Right lobe of liver (tissue), 6 donors: ENCODE measurements at regions not wholly inside any gene's neighbourhood (a gene's known extent, or its start where the extent isn't known, plus 50 kb on each side); places are given as distances from the start of the nearest gene placed in this dataset.

ENCODE experiments used
- ATAC-seq, 4 donors: fragments of 200-7000 bp; cut with Tn5 transposase; one replicate each; pipeline ENCODE4 v1.9.1; 2020; ENCODE audit warnings: mild to moderate bottlenecking in 4 of 4, moderate library complexity in 4 of 4
- DNase-seq, 3 donors: peaks; one replicate each; pipeline ENCODE4 v3.0.0-alpha.2; 2020
- H3K27ac ChIP-seq, 3 donors: fragments of 200-600 bp; one replicate each; pipeline ENCODE4 v1.8.0; 2022
- H3K27me3 ChIP-seq, 2 donors: fragments of 200-600 bp; one replicate each; pipeline ENCODE4 v1.8.0; 2022
- H3K36me3 ChIP-seq, 4 donors: fragments of 200-600 bp; sonication (generic) in 1 of 4; one replicate each; pipeline versions ENCODE4 v1.5.1 to v1.8.0; 2017 to 2022; ENCODE audit warnings: control low read depth in 1 of 4
- H3K4me1 ChIP-seq, 4 donors: fragments of 200-600 bp; sonication (generic) in 1 of 4; one replicate each; pipeline versions ENCODE4 v1.5.1 to v1.8.0; 2017 to 2022; ENCODE audit warnings: control low read depth in 1 of 4
- H3K4me3 ChIP-seq, 3 donors: fragments of 200-600 bp; one replicate each; pipeline ENCODE4 v1.8.0; 2022
- H3K9me3 ChIP-seq, 4 donors: fragments of 200-600 bp; sonication (generic) in 1 of 4; one replicate each; pipeline versions ENCODE4 v1.5.1 to v1.8.0; 2017 to 2022; ENCODE audit warnings: control low read depth in 1 of 4
- CTCF ChIP-seq, 4 donors: fragments of 200-600 bp in 3 of 4; fragments of 450-650 bp in 1 of 4; IDR thresholded peaks; one replicate each; pipeline versions ENCODE4 v1.5.1 to v1.8.0; 2016 to 2022; ENCODE audit warnings: antibody characterized with exemption in 4 of 4, mild to moderate bottlenecking in 2 of 4
- POLR2A ChIP-seq: fragments of 450-650 bp; IDR thresholded peaks from one replicate; pipeline ENCODE4 v1.6.1; 2017; ENCODE audit warnings: antibody characterized with exemption, mild to moderate bottlenecking
- whole genome bisulfite sequencing: methylation state at CpG from one replicate; pipeline ENCODE4 v1.1.6; 2018; ENCODE audit warnings: low coverage, low lambda C conversion rate; ENCODE audit not compliant: insufficient coverage; ENCODE audit errors: missing lambda C conversion rate; 5-methylcytosine and 5-hydroxymethylcytosine counted together
- intact Hi-C, 2 donors: fragments of 100-400 bp; cut with DNase I; formaldehyde crosslinking; loops; one replicate each; pipeline versions ENCODE4 v1.11.2 to v1.14.1; 2022
- donor health status: DM: no; HTN: yes; CAD: no.
- donor health status: DM: no; HTN: no; CAD: no.
- donor health status: DM: no; HTN: no; CAD: no.
- donor health status: DM: no; HTN: yes; CAD: no.
- donor health status: DM: no; HTN: yes; CAD: no.

GRCh38 chr16:64638766-64639165 lies 483.1 kb downstream of the CDH11 start:
- DNase-seq = no peak
- Histone ChIP-seq H3K4me1 (no peaks in the 10 kb centered on the region), H3K36me3 (no peaks in the 10 kb centered on the region), H3K27me3 (no peaks in the 10 kb centered on the region), H3K9me3 (no peaks in the 10 kb centered on the region), H3K4me3 (no peak overlapping the region), H3K27ac (no peak overlapping the region)
- WGBS = 83% methylated on average over 2 of the region's 2 CpGs
- intact Hi-C loops = no loop called here
- no peak for TF ChIP-seq POLR2A
- no peak for TF ChIP-seq CTCF (IDR thresholded peaks at IDR 0.05)
- no peak for ATAC-seq

- Histone ChIP-seq H3K27me3 (no peaks in the 10 kb centered on the region), H3K4me3 (no peak overlapping the region), H3K9me3 (no peaks in the 10 kb centered on the region), H3K27ac (no peak overlapping the region), H3K36me3 (no peaks in the 10 kb centered on the region), H3K4me1 (no peaks in the 10 kb centered on the region)
- 60% methylated on average over 2 of the region's 2 CpGs for WGBS
- intact Hi-C loops = no loop called here
- TF ChIP-seq CTCF (IDR thresholded peaks at IDR 0.05) (no peak), POLR2A (no peak)
- no peak for DNase-seq
- ATAC-seq = no peak
These were observed 492.2 kb downstream of the CDH11 start for GRCh38 chr16:64629622-64630021.

GRCh38 chr16:64627781-64628180 lies 494.1 kb downstream of the CDH11 start:
- TF ChIP-seq POLR2A (no peak), CTCF (IDR thresholded peaks at IDR 0.05) (no peak)
- no peaks in the 10 kb centered on the region for H3K27me3 ChIP-seq
- H3K4me1 ChIP-seq = no peaks in the 10 kb centered on the region
- no peaks in the 10 kb centered on the region for H3K9me3 ChIP-seq
- H3K4me3 ChIP-seq = no peak overlapping the region
- intact Hi-C loops = no loop called here
- H3K27ac ChIP-seq = no peak overlapping the region
- H3K36me3 ChIP-seq = no peaks in the 10 kb centered on the region
- WGBS = 44% methylated on average over 3 of the region's 7 CpGs
- no peak for ATAC-seq
- no peak for DNase-seq

DNA sequence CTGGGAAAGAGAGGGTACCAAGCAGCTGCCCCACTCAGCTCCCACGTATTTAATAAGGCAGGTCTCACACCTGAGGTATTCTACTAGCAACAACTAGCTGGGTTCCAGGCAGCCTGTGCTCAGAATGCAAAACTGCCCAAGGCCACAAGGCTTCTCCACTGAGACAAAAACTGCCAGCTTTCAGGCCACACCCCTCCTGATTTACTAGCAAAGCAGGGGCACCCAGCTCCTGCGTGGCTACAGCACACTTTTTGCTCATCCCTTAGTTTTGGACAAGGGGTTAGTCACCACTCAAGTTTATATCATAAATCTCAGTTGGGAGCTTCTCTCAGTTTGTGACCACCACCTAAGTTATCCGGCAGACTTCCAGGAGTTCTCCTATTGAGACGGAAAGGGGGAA lies 494.6 kb downstream of the CDH11 start:
- intact Hi-C loops = no loop called here
- Histone ChIP-seq H3K4me1 (no peaks in the 10 kb centered on the region), H3K4me3 (no peak overlapping the region), H3K9me3 (no peaks in the 10 kb centered on the region), H3K27me3 (no peaks in the 10 kb centered on the region), H3K36me3 (no peaks in the 10 kb centered on the region), H3K27ac (no peak overlapping the region)
- DNase-seq (no peak), ATAC-seq (no peak)
- 29% methylated on average over 3 of the region's 4 CpGs for WGBS
- no peak for TF ChIP-seq POLR2A
- TF ChIP-seq CTCF (IDR thresholded peaks at IDR 0.05) = no peak

DNA sequence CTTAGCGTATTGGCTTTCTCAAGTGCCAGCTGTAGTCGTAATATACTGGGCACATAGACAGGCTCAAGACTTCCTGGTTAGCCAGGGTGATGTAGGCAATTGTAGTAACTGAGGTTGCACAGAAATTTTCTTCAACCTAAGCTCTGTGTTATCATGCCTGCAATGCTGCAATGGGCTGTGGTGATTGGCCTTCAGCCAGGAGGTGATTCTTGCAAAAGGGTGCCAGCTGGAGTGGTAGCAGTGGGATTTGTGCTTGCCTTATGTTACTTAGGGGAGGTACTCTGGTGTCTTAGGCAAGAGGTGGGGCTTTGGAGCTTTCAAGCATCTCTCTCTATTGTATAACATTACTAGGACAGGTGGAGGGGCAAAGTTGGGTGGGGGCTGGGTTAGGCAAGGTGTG lies 495.1 kb downstream of the CDH11 start:
- H3K9me3 ChIP-seq = no peaks in the 10 kb centered on the region
- no peaks in the 10 kb centered on the region for H3K27me3 ChIP-seq
- H3K4me1 ChIP-seq = no peaks in the 10 kb centered on the region
- no peak overlapping the region for H3K27ac ChIP-seq
- no peak overlapping the region for H3K4me3 ChIP-seq
- no peaks in the 10 kb centered on the region for H3K36me3 ChIP-seq
- ATAC-seq (no peak), DNase-seq (no peak)
- no peak for TF ChIP-seq CTCF (IDR thresholded peaks at IDR 0.05)
- TF ChIP-seq POLR2A = no peak
- intact Hi-C loops = no loop called here
- WGBS = no CpG with 5 or more reads among the region's 2 CpGs
